ENCODE measurements at regions not wholly inside any gene's neighbourhood (a gene's known extent, or its start where the extent isn't known, plus 50 kb on each side); places are given as distances from the start of the nearest gene placed in this dataset.

DNA sequence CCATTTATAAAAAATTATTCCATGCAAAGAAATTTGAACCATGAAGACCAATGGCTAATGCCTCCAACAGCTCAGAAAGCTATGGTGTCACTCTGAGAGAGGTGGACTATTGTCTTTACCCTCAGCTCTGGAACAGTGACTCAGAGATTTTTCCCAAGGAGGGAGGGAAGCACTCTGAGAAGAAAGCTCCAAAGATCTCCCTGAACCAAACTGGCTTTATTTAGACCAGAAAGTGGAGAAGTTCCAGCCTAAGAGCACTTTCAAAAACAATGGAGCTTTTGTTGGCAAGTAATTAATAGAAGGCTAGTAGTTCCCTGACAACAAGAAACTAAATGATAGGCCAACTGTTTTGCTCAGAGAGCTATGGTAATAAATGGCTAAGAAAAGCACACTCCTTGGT, 599.9 kb upstream of the MDGA2 start:
- TF ChIP-seq ZNF70 (CRISPR knock-in tag; IDR thresholded peaks at IDR 0.05): no peak
- TF ChIP-seq, protein P1, sequence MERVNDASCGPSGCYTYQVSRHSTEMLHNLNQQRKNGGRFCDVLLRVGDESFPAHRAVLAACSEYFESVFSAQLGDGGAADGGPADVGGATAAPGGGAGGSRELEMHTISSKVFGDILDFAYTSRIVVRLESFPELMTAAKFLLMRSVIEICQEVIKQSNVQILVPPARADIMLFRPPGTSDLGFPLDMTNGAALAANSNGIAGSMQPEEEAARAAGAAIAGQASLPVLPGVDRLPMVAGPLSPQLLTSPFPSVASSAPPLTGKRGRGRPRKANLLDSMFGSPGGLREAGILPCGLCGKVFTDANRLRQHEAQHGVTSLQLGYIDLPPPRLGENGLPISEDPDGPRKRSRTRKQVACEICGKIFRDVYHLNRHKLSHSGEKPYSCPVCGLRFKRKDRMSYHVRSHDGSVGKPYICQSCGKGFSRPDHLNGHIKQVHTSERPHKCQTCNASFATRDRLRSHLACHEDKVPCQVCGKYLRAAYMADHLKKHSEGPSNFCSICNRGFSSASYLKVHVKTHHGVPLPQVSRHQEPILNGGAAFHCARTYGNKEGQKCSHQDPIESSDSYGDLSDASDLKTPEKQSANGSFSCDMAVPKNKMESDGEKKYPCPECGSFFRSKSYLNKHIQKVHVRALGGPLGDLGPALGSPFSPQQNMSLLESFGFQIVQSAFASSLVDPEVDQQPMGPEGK (CRISPR knock-in tag; IDR thresholded peaks at IDR 0.05; ENCODE audit: borderline replicate concordance): no peak
- TF ChIP-seq TOX (CRISPR knock-in tag; IDR thresholded peaks at IDR 0.05; ENCODE audit: borderline replicate concordance): no peak
- TF ChIP-seq ZFP3 (CRISPR knock-in tag; IDR thresholded peaks at IDR 0.05): no peak
- TF ChIP-seq, protein P2, sequence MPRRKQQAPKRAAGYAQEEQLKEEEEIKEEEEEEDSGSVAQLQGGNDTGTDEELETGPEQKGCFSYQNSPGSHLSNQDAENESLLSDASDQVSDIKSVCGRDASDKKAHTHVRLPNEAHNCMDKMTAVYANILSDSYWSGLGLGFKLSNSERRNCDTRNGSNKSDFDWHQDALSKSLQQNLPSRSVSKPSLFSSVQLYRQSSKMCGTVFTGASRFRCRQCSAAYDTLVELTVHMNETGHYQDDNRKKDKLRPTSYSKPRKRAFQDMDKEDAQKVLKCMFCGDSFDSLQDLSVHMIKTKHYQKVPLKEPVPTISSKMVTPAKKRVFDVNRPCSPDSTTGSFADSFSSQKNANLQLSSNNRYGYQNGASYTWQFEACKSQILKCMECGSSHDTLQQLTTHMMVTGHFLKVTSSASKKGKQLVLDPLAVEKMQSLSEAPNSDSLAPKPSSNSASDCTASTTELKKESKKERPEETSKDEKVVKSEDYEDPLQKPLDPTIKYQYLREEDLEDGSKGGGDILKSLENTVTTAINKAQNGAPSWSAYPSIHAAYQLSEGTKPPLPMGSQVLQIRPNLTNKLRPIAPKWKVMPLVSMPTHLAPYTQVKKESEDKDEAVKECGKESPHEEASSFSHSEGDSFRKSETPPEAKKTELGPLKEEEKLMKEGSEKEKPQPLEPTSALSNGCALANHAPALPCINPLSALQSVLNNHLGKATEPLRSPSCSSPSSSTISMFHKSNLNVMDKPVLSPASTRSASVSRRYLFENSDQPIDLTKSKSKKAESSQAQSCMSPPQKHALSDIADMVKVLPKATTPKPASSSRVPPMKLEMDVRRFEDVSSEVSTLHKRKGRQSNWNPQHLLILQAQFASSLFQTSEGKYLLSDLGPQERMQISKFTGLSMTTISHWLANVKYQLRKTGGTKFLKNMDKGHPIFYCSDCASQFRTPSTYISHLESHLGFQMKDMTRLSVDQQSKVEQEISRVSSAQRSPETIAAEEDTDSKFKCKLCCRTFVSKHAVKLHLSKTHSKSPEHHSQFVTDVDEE (CRISPR knock-in tag; IDR thresholded peaks at IDR 0.05): no peak
- TF ChIP-seq ZFP30 (CRISPR knock-in tag; IDR thresholded peaks at IDR 0.05): no peak
- no peak for TF ChIP-seq ZNF565 (CRISPR knock-in tag; conservative IDR thresholded peaks at IDR 0.05; ENCODE audit: low read depth)
- no peak for TF ChIP-seq ARNTL (CRISPR knock-in tag; IDR thresholded peaks at IDR 0.05; ENCODE audit: borderline replicate concordance, low read depth)
- no peak for TF ChIP-seq CSDC2 (CRISPR knock-in tag; IDR thresholded peaks at IDR 0.05)
- no peak for TF ChIP-seq RARB (CRISPR knock-in tag; IDR thresholded peaks at IDR 0.05)
- TF ChIP-seq ZC3H10 (CRISPR knock-in tag; IDR thresholded peaks at IDR 0.05): no peak
- TF ChIP-seq ZNF8 (CRISPR knock-in tag; IDR thresholded peaks at IDR 0.05): no peak

All from SK-N-SH treated with all-trans-retinoic acid at 6 μM for 48 hours (cell line).